DOHH2 (cell line): ENCODE measurements at regions not wholly inside any gene's neighbourhood (a gene's known extent, or its start where the extent isn't known, plus 50 kb on each side); places are given as distances from the start of the nearest gene placed in this dataset.

Source experiments
- H3F3A ChIP-seq: fragments of 200-600 bp; sonication (generic), shearing (Covaris generic); 2 replicates; pipeline ENCODE4 v1.6.0; 2016; ENCODE audit warnings: antibody characterized with exemption, mild to moderate bottlenecking; ENCODE audit not compliant: control insufficient read depth, insufficient read depth
- H3K27ac ChIP-seq: fragments of 200-600 bp; sonication (generic); 2 replicates; pipeline ENCODE4 v1.5.1; 2014; ENCODE audit warnings: low read depth, mild to moderate bottlenecking, low read length, moderate library complexity
- H3K27me3 ChIP-seq: fragments of 200-600 bp; sonication (generic); 2 replicates; pipeline ENCODE4 v1.6.1; 2014; ENCODE audit warnings: mild to moderate bottlenecking, low read length, mixed read lengths; ENCODE audit not compliant: control insufficient read depth
- H3K36me3 ChIP-seq: fragments of 200-600 bp; sonication (generic); 2 replicates; pipeline ENCODE4 v1.6.1; 2014; ENCODE audit warnings: mild to moderate bottlenecking, low read length, moderate library complexity, mixed read lengths; ENCODE audit not compliant: control insufficient read depth
- H3K4me1 ChIP-seq: fragments of 200-600 bp; sonication (generic); 2 replicates; pipeline ENCODE4 v1.6.1; 2014; ENCODE audit warnings: mild to moderate bottlenecking, low read length, mixed read lengths; ENCODE audit not compliant: control insufficient read depth
- H3K4me2 ChIP-seq: fragments of 200-600 bp; sonication (generic); 2 replicates; pipeline ENCODE4 v1.6.0; 2014; ENCODE audit warnings: mild to moderate bottlenecking, low read length, moderate library complexity
- H3K4me3 ChIP-seq: fragments of 200-600 bp; sonication (generic); 2 replicates; pipeline ENCODE4 v1.5.1; 2014; ENCODE audit warnings: mild to moderate bottlenecking, low read length, mixed read lengths
- H3K79me2 ChIP-seq: fragments of 200-600 bp; sonication (generic); 2 replicates; pipeline ENCODE4 v1.6.1; 2014; ENCODE audit warnings: mild to moderate bottlenecking, low read length, mixed read lengths; ENCODE audit not compliant: control insufficient read depth
- H3K9me2 ChIP-seq: fragments of 200-600 bp; sonication (generic); replicated peaks from 2 replicates; pipeline ENCODE4 v1.6.1; 2014; ENCODE audit warnings: mild to moderate bottlenecking, low read length, mixed read lengths; ENCODE audit not compliant: control insufficient read depth
- H3K9me3 ChIP-seq: fragments of 200-600 bp; sonication (generic); 2 replicates; pipeline ENCODE4 v1.6.1; 2014; ENCODE audit warnings: antibody characterized with exemption, low read length, mixed read lengths; ENCODE audit not compliant: control insufficient read depth, insufficient read depth
- H4K20me1 ChIP-seq: fragments of 200-600 bp; sonication (generic); 2 replicates; pipeline ENCODE4 v1.6.0; 2014; ENCODE audit warnings: low read depth, mild to moderate bottlenecking, antibody characterized with exemption, low read length, moderate library complexity; ENCODE audit not compliant: control insufficient read depth, insufficient read depth
- EZH2phosphoT487 ChIP-seq: fragments of 200-600 bp; sonication (generic); IDR thresholded peaks from 2 replicates; pipeline ENCODE4 v1.6.1; 2017; ENCODE audit warnings: borderline replicate concordance, mild to moderate bottlenecking, antibody characterized with exemption, low read length, moderate library complexity, mixed read lengths
- TF ChIP-seq, protein P1 (sequence below): fragments of 200-600 bp; sonication (generic); IDR thresholded peaks from one replicate; pipeline ENCODE4 v1.5.1; 2014; ENCODE audit warnings: antibody characterized with exemption, mild to moderate bottlenecking, low read depth, low read length; ENCODE audit not compliant: poor library complexity, severe bottlenecking

DNA sequence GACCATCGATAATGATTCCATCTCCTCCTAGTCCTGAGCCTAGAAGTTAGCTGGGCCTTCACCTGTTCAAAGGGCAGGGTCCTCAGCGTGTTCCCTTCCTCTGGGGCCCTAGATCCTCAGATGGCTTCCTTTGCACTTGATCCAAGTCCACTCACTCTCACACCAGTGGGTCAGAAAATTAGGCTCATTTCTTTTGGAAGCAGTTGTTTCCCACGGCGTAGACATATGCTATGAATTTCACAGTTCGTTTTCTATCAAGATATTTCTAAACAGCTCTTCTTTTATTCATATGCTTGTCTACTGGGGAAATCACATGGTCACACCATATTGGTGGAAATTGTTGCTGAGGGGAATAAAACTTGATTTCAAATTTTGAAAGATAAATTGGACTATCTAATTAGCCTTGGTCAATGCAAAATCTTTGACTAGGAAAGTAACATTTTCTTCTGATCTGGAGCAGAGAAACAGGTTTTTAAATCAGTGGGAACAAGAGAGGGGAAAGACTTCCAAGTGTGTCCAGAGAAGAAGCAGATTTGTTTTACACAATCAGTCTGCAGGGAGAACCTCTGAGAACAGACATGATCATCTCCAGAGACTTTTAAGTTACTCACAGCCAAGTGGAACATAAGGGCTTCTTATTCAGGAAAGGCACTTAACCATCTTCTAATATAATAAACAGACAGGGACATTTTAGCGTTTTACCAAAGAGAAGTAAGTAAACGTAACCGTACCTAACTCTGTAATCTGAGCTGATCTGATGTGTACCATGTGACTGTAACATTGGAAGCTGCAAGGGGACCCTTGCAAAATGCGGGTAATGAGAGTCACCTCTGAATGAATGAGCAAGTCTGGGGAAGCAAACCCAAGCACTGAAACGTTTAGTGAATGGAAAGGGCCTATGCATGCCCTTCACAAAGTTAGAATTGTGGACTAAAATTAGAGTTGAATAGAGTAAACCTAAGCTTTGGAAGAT is 455.7 kb upstream of the FAT1 start:
- no peak overlapping the region for H3K4me3 ChIP-seq

DNA sequence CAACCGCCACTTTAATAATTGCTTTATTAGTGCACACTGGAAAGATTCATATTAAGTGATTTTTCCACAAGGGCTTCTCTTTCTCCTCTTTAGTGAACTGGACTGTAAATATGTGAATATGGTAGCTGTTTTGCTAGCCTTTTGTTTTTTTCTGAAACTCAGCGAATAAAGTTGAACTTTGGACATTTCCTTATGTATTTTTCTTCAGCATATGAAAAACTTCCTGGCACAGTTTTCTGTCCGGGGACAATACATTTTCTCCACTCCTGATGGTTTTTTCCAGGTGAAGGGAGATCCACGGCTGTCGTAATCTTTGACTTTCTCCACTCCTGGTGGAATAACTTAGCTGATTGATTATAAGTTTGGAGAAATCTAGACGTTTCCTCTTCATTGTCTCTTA is 457.4 kb upstream of the FAT1 start:
- TF ChIP-seq, protein P1, sequence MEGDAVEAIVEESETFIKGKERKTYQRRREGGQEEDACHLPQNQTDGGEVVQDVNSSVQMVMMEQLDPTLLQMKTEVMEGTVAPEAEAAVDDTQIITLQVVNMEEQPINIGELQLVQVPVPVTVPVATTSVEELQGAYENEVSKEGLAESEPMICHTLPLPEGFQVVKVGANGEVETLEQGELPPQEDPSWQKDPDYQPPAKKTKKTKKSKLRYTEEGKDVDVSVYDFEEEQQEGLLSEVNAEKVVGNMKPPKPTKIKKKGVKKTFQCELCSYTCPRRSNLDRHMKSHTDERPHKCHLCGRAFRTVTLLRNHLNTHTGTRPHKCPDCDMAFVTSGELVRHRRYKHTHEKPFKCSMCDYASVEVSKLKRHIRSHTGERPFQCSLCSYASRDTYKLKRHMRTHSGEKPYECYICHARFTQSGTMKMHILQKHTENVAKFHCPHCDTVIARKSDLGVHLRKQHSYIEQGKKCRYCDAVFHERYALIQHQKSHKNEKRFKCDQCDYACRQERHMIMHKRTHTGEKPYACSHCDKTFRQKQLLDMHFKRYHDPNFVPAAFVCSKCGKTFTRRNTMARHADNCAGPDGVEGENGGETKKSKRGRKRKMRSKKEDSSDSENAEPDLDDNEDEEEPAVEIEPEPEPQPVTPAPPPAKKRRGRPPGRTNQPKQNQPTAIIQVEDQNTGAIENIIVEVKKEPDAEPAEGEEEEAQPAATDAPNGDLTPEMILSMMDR: no peak
- no peak for TF ChIP-seq EZH2phosphoT487
- no peak overlapping the region for H3K4me3 ChIP-seq
- no peaks in the 10 kb centered on the region for H3K36me3 ChIP-seq
- no peaks in the 10 kb centered on the region for H3K4me1 ChIP-seq
- no peaks in the 10 kb centered on the region for H3K79me2 ChIP-seq
- no peak overlapping the region for H3K4me2 ChIP-seq
- no peaks in the 10 kb centered on the region for H3K9me3 ChIP-seq
- H3F3A ChIP-seq: no peaks in the 10 kb centered on the region
- H3K9me2 ChIP-seq: no peaks in the 10 kb centered on the region
- H3K27me3 ChIP-seq: no peaks in the 10 kb centered on the region
- H3K27ac ChIP-seq: no peak overlapping the region
- H4K20me1 ChIP-seq: no peaks in the 10 kb centered on the region

More for the DNA sequence above, 455.7 kb upstream of the FAT1 start:
- Histone ChIP-seq H4K20me1 (no peaks in the 10 kb centered on the region), H3K79me2 (no peaks in the 10 kb centered on the region), H3F3A (no peaks in the 10 kb centered on the region), H3K36me3 (no peaks in the 10 kb centered on the region), H3K9me2 (no peaks in the 10 kb centered on the region), H3K27ac (no peak overlapping the region), H3K27me3 (no peaks in the 10 kb centered on the region), H3K4me1 (no peaks in the 10 kb centered on the region), H3K9me3 (no peaks in the 10 kb centered on the region), H3K4me2 (no peak overlapping the region)
- TF ChIP-seq EZH2phosphoT487: no peak
- TF ChIP-seq, protein P1: no peak

GRCh38 chr4:187183346-187183745 is 459.7 kb upstream of the FAT1 start:
- Histone ChIP-seq H3K36me3 (no peaks in the 10 kb centered on the region), H4K20me1 (no peaks in the 10 kb centered on the region), H3K27me3 (no peaks in the 10 kb centered on the region), H3K4me3 (no peak overlapping the region), H3K4me1 (no peaks in the 10 kb centered on the region), H3K27ac (no peak overlapping the region), H3K79me2 (no peaks in the 10 kb centered on the region), H3K9me3 (no peaks in the 10 kb centered on the region), H3F3A (no peaks in the 10 kb centered on the region), H3K4me2 (no peak overlapping the region), H3K9me2 (no peaks in the 10 kb centered on the region)
- no peak for TF ChIP-seq EZH2phosphoT487
- TF ChIP-seq, protein P1: no peak
